ENCODE measurements at regions not wholly inside any gene's neighbourhood (a gene's known extent, or its start where the extent isn't known, plus 50 kb on each side); places are given as distances from the start of the nearest gene placed in this dataset.

DNA sequence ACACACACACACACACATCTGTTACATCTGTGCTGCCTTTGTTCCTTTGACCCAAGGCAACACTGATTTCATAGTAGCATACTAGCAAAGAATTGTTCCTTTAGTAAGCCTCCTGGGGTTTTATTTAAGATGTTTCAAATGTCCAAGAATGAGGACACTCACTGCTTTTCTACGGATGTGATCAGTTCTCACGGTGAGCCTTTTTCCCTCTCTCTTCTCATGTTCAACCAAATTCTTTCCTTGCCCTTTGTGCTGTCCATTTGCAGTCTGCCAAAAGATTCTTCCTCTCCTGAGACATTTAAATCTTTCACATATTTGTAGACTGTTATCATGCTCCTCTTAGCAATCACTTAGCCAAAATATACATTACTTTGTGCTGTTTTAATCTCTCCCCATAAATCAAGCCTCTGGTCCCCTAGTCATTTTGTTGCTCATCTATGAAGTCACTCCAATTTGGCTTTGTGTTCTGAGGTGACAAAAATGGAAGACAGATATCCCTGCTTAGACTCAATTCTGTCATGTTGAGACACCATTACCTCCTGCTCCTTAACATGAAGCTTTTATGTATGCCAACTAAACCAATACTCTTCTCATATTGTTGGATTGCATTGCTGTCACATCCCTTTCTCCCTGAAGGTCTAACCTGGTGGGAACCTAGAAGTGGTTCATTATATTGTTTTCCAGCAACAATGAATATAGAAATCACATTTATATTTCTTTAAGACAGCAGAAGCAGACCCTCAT is 1605.3 kb upstream of the ACVR2A start:
- DNase-seq = no peak

DNA sequence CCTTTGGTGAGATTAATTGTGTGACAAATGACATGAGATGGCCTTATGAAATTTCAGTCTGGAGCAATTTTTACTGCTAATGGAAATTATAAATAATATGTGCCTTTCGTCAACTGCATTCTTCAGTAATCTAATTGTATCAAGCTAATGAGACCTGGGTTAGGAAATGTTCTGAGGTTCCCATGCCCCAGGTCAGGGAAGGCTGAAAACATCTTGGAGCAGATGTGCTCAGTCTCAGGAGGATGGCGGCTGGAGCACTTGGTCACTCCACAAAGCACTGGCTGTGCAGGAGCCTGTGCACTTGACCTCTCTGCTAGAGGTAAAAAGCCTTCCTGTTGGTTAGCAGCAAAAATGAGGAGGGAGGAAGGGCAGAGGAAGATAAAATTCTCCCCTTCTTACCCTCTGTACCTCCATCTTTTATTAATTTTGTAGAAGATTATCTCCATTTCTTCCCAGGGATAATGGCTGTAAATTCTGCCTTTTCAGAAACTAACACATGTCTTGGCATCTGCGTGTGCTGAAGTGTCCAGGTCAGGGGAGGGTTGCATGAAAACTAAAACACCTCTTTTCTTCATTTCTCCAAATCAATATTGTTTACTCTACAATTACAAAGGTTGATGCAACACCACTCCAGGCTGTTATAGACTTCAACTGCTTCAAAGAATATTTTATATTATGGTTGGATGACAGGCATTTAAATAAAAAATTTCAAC is 1606.4 kb upstream of the ACVR2A start:
- no peak for DNase-seq

DNA sequence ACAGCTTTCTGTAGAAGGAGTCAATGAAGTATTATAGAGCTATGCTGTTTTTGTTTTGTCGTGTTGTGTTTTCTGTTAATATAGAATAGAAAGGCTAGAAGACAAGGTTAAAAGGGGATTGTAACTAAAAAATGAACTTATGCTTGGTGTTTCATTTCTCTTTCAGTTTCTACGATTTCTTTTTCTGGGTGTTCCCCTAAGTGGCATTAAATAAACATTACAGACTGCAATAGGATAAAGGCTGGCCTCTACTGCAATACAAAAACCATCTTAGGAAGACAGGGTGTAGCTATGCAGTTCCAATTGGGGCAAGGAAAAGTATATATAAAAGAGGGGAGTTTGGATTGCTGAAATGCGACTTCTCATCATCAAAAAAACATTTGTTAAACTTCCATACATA is 1609.7 kb upstream of the ACVR2A start:
- DNase-seq = no peak

DNA sequence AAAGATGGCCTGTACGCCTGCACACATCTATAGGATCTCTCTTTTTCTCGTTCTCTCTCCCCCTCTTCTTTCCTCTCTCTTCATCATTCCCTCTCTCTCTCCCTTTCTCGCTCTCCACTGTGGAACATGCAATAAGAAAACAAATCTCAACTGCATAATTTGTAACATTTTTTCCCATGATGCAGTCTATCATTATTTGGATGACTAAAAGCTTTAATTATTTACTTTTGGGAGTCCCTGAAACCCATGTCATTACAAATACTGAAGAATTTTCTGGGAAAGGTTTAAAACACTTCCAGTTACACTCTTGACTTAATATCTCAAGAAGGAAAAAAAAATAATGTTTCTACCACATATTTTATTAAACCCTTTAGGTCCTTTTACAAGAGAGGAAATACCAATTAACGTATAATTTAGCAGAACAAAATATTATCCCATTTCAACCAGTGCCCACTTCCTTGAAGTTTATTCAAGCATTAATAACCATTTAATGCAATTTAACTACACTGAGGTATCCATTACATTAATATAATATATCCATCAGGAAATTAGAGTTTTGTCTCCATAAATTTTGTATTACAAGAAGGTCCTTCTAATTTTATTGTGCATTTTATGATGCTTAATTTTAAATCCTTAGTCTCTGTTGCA is 1615.2 kb upstream of the ACVR2A start:
- DNase-seq = no peak

DNA sequence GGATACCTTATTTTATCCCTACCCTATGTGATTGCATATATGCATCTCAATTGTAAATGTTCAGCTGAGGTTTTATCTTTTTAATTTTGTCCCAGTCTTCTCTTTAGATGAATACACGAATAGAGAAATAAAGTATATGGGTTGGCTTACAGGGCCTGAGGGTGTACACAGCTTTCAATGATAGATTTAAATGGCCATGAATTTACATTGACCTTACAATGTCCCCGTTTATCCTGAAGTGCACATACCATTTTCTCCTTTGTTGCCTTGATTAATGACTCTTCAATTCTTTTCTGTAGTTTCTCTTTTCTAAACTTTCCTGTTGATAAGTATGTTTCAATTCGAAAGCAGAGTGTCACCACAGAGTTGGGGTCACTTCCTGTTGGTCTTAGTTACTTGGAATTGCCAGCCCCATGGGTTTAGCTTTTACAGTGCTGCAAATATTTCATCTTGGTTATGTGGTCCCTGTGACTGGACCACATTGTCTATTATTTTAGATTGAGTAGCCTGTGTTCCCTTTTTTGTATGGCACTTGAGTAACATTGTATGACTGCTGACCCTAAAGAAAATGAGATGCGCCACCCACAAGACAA is 1616.3 kb upstream of the ACVR2A start:
- no peak for DNase-seq

DNA sequence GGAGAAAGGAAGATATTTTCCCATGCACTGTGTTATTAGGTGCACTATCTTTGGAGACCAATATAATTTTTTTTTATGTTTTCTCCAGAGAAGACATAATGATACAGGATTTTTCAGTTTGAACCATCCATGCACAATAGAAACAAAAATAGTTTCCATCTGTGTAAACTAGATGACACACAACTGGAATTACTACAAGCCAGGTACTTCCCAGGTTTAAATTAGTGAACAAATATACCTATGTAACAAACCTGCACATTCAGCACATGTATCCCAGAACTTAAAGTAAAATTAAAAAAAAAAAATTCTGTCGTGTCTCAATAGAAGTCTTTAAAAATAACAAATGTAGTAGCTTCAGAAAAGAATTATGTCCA is 1616.8 kb upstream of the ACVR2A start:
- DNase-seq = no peak

DNA sequence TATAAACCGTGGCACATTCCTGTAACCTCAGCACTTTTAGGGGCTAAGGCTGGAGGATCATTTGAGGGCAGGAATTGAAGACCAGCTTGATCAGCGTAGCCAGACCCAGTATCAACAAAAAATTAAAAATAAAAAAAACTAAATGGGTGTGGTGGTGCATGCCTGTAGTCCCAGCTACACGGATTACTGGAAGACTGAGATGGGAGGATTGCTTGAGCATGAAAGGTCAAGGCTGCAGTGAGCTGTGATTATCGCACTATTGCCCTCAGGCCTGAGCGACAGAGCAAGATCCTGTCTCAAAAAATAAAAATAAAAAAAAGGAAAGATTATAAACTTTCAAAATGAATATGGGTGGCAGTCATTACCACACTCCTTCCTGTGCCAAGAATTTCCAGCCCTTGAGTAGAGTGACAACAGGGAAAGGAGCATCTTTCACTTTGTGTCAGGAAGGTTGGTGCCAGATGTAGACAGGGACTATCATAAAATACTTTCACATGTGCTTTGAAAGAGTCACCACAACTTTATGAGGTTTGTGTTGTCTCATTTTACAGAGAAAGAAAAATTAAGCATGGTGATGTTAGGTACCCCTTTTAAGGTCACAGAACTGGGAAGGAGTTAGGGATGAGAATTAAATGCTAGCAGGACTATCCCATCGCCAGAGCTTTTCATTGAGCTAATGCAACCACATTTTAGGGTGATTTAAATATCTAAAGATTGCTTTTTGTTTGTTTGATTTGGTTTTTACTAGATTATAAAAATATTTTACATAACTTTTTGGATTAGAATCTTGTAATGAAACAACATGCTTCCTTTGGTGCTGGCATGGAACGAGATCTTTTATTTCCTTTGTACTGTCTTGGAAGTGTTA is 1617.4 kb upstream of the ACVR2A start:
- DNase-seq = no peak

DNA sequence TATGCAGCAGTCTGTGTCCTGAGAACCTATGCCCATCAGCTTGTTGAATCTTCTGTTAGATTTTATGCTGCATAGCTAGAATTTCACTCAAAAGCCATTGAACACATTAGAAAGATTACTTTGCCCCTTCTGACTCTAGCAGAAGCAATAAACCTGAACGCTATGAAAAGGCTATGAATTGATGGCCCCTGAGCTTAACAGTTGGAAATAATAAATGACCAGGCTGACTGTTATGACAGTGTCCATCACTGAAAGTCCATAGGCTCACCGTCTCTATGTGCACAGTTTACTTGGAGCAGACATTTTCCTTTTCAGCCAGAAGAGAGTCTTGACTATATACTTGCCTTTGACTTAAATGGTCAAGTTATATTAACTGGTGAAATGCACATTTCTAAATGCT is 1618.8 kb upstream of the ACVR2A start:
- no peak for DNase-seq

DNA sequence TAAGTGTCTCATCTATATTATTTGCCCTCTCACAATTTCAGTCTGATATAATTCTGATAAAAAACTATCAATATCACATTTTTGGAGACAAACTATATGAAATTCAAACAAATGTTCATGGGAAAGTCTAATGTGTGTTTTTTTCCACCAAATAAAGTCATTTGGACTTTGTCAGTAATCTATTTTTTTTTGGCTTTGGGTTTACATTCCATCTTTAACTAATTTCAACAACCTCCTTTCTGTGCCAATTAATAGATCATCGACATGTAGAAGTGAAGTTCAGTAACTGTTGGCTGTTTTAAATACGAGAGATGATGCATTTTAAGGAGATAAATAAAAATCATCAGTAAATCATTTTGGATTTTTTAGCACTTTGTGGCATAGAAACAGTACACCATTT is 1623.0 kb upstream of the ACVR2A start:
- no peak for DNase-seq

DNA sequence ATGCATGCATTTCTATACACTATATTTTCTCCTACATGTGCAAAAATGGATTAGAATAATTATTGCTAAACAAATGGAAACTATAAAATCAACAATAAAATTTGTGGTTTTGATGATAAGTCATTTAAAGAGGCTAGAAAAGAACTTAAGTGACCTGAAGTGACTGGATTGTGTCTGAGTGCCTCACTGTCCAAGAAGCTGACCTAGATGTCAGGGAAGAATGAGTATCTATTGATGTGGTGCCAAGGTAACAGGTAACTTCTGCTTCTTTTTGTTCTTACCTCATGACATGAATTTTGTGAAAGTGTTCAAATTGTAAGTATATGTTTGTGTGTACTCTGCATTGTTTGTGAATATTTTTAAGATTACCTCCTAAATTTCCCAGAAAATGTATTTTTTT is 1623.9 kb upstream of the ACVR2A start:
- DNase-seq = no peak

DNA sequence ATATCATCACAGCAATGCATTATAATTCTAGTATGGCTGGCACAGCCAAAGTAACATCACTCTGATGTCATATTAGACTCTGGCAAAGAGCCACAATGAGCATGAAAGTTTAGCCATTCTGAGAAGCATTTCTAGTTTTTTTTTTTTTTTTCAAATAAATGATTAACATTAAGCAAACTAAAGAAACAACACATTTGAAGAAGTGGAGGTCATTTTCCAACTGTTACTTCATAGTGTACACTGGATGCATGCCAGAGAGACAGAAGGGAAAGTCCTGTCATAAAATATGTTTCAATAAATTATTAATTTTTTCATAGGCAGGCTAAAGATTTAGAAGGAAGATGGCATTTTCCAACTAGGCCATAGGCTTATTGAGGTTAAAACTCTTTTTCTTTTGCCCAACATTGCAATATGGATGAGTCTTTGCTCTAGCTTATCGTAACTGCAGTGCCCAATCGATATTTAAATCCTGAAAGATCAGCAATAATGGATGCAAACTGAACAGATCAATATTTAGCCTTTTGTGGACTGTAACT is 1630.4 kb upstream of the ACVR2A start:
- no peak for DNase-seq

DNA sequence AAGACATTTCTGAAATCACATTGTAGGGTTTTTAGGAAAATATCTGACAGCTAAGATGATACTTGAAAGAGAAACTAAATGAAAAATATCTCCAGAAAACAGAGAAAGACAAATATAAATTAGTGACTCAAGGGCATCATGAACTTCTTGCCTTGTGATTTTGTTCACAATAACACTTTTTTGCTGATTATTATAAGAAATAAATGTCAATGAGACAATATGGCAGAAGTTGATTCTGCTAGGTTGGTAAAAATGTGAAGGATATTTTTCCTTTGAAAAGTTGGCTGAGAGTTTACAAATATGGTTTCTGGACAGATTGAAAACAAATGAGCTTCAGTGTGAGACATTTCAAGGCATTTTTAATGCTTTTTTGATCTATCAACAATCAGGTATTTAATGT is 1631.2 kb upstream of the ACVR2A start:
- no peak for DNase-seq

DNA sequence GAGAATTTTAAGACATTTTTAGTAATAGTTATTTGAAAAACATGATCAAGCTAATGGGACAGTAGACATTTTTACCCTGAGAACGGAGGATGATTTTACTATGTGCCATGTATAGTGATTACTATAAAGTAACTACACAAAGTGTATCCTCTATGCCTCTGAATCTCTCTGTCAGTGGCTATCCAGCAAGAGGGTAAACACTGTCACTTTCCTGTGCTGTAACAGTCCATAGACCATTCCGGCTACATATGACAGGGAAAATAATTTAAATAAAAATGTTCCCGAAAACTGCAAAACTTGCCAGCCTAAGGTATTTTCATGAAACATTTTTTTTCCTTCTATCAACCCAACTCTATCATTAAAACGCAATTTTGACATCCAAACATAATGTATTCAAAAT is 1632.2 kb upstream of the ACVR2A start:
- DNase-seq = no peak

DNA sequence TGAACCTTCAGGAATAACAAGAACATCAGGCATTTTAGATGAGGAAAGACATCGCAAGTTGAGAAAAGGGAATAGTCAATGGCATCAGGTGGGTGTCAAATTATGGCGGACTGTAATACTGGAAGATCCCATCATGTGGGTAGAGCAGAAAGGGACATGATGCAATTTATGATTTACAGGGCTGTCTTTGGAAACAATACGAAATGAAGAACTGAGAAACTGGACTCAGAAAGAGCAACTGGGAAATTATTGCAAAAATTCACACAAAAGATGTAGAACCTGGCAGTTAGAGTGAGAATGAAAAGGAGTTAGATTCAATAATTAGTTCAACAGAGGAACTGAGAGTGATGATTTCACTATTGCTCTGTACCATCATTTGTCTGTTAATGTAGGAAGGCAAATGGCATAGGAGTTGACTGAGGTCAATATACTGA is 1635.0 kb upstream of the ACVR2A start:
- DNase-seq = no peak

DNA sequence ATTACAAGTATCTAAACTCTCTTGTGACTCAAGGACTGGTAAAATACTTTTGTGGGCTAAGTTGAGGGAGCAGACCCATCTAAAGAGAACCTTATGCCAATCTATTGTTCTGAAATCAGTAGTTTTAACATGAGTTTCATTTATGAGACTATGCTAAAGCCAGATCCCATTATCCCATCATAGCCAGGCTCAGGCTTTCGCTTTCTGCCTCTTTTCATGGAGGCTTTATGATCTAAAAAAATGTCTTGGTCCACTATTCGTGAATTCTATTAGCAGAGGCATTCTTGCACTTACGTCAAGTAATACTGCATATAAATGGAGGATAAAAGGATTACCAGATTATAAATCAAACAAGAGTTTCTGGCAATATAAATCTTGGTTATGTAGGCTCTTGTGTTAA is 1636.9 kb upstream of the ACVR2A start:
- no peak for DNase-seq

DNA sequence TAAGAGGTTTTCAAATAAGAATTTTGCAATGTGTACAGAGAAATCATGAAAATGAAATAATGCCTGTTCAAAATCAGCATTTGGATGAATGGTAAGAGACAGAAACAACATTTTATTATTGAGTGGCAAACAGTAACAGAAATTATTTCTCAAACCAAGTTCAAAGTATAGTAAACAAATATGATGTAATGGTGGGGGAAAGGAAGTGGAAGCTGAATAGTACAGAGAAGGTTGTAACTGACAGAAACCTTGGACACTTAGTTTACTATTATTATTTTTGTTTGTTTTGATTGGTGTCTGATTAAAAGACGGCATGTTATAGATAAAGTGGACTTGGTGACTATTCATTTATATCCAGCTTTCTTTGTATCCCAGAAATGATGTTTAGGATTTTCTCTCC is 1637.4 kb upstream of the ACVR2A start:
- DNase-seq = no peak

DNA sequence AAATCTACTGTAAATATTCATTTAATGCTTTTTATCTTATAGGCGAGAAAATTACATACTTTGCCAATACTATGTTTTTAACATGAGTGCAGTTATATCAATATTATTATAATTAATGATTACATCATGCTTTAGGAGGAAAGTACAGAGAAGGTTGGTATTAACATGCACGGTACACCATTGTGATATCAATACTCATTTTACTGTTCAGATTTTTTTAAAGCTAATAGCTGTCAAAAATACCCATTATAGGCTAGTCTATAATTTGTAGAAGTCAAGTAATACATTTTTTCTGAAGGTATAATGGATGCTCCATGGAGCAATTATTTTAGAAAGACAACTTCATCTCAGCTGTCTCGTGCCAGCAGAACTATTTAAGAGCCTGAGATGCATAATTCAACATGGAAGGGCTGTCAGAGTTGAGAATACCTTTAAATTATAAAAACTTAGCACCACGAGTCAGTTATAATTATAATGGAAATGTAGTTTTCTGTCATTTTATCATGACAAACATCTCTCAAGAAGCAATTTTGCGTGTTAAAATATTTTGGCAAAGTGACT is 1641.7 kb upstream of the ACVR2A start:
- no peak for DNase-seq

DNA sequence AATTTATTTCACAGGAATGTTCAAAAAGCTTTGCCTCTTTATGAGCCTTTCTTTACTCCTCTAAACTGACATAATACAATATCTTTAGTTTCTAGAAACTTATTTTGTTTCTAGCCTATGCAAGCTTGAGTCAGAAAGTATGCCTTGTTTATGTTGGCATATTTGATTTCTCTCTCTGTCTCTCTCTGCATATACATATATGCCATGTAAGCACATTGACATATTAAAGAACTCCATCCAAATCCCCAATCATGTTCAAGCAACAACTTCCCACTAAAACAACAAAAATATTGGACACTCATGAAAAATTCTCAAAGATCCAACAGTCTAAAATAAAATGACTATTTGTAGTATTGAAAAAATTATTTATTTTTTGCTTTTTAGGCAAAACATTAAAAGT is 1651.2 kb upstream of the ACVR2A start:
- DNase-seq = no peak

DNA sequence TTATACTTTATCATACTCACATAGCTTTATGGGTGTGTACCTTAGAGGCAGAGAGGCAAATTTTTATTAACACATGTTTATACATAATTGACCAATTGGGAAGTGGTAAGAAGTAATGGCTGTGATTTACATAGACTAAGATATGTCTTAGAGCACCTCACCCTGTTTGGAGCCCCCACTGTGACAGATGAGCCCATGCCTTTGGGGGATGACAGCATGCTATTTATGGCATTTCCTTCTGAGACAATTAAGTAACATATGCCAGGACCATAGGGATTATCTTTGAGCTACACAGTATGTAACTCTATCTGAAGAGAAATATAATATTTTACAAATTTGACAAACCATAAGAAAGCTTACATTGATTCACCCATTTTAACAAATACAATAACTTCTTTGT is 1655.3 kb upstream of the ACVR2A start:
- peak; percentile 83 for DNase-seq

DNA sequence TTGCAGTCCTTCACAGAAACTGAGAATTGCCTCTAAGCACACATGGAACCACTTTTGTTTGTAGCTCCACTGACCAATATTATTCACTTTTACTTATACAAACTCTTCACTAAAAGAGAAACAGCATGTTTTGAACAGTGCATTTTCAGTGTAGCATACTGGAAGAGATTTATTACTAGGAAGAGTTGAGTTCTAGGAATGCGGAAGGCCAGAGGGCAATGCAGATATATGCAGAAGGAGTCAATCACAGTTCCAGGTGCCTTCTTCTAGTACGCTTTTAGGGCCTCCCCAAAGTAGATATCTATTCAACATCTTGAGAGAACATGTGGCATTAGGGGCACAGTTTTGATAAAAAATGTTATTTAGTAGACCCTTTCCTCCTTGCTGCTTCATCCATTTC is 1654.0 kb upstream of the ZEB2 start:
- DNase-seq = no peak

DNA sequence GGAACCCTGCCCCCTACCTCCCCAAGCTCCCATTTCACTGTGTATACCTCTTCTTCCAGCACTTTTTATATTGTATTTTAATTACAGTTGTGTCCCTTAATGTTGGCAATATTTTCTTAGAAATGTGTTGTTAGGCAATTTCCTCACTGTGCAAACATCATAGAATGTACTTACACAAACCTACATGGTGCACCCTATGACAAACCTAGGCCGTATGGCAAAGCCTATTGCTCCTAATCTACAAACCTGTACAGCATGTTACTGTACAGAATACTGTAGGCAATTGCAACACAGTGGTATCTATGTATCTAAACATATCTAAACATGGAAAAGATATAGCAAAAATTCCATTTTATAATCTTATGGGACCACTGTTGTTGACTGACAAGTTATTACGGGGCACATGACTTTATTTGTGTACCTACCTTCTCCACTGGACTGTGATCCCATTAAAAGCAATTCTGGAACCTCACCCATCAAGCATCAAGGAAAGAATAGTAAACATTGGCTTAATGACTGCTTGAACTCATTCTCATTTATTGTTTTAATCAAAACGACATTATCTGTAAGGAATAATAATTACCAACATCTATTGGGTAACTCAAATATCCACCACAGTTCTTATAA is 1641.5 kb upstream of the ZEB2 start:
- no peak for DNase-seq

Measured in NCI-H82 (cell line).